ENCODE measurements at regions not wholly inside any gene's neighbourhood (a gene's known extent, or its start where the extent isn't known, plus 50 kb on each side); places are given as distances from the start of the nearest gene placed in this dataset.

GRCh38 chr3:194265505-194265892 is 85.6 kb downstream of the CPN2 start:
- TF ChIP-seq CTCF (conservative IDR thresholded peaks at IDR 0.05; ENCODE audit: low read depth, low read length) (no peak), EZH2 (IDR thresholded peaks at IDR 0.05; ENCODE audit: borderline replicate concordance, low read depth, low read length, poor library complexity, severe bottlenecking) (no peak)

Data from A673 (cell line).